Left renal pelvis (tissue), 4 donors: ENCODE measurements at regions not wholly inside any gene's neighbourhood (a gene's known extent, or its start where the extent isn't known, plus 50 kb on each side); places are given as distances from the start of the nearest gene placed in this dataset.
"Not testable (repeated sequence)": the region's sequence is repeated elsewhere in the genome, so short reads cannot be mapped to it uniquely, and the experiment has no call there.

Experiments
- DNase-seq, 4 donors: peaks; one replicate each; pipeline ENCODE4 v3.0.0-alpha.2; 2013; ENCODE audit warnings: low read depth in 4 of 4, low spot score in 3 of 4

DNA sequence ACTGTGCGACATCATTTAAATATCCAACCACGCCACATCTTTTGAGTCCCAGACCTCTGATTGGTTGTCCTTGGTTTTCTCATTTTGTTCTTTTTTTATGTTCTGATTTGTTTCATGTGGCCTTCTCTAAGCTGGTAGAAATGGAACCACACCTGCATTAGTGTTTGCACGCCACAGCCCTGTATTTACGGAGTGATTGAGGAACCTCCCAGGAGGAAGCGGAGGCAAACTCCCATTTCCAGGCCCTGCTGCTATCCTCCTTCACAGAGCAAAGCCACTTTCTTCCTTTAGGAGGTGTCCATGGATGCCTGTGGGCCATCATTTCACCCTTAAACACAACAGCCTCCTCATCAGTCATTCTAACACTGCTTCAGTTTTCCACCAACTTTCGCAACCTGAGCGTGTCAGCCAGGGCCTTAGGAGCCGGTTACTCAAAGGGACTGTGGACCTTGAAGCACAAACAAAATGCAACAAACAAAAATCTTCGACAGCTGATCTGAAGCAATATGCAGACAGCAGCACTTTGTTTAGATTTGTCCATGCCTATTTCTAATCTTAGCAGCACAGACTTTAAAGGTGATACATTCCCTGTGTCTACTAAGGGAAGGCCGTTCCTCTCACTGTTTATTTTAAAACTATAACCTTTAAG, 1258.1 kb upstream of the TMEM132C start:
- no peak for DNase-seq

DNA sequence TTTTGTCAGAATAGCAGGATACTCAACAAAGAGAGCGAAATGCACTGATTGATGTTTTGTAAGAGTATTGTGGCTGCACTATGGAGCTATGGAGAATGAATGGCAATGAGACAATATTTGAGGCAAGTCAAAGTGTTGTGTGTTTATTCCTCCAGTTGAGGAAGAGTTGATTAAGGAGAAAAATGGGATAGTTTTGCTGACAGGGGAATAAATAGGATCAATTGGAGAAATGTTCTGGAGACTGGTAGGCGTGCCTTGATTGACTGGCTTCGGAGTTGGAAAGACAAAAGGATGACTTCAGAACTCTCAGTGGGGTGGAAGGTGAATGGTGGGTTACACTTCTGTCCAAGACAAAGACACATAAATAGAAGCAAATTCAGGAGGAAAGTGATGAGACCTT, 1254.9 kb upstream of the TMEM132C start:
- DNase-seq: no peak

DNA sequence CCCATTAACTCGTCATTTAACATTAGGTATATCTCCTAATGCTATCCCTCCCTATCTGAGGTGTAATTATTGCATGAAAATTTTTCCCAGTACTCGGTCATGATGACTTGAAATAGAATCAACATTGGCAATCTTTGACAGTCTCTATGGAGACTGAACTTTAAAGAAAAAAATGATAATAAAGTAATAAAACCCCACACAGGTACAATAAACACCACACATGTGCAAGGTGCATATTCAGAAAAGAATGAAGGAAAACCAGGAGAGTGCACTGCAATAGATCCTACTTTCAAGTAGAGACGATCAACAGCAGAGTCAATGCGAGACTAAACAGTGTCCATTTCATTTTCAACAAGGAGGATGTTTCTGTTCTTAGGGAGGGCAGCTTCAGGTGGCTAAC, 1253.8 kb upstream of the TMEM132C start:
- no peak for DNase-seq

DNA sequence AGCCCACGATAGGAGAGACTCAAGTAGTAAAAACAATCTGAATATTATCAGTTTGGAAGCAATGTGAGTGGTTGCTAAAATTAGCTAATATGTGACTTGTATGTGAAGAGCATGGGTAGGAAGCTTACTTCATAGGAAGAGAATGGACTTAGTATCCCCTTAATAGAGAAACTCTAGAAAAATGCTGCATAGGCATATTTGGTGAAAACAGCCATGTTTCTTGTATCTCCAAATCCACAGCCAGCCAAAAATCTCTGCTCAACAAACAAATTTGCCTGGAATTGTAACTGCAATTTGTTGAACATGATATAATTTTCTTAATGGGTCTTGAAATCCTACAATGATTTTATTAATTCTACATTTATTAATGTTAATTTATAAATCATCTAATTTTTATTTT, 1252.9 kb upstream of the TMEM132C start:
- DNase-seq: no peak

DNA sequence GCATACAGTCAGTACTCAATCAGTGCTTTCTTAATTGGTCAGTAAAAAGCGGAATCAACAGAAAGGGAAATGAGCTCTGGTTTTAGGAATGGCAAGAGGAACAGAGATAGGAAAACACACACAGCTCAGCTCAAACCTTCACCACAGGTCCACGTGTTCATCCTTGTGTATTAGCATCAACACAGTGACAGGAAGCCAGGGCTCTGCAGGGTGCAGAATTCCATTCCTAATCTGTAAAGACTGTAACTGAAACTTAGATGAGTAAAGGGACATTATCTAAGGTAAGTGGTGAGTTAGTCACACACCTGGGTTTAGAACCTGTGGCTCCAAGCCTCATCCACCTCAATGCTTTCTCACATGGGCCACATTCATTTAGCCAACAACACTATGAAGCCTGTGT, 1242.2 kb upstream of the TMEM132C start:
- DNase-seq: no peak

DNA sequence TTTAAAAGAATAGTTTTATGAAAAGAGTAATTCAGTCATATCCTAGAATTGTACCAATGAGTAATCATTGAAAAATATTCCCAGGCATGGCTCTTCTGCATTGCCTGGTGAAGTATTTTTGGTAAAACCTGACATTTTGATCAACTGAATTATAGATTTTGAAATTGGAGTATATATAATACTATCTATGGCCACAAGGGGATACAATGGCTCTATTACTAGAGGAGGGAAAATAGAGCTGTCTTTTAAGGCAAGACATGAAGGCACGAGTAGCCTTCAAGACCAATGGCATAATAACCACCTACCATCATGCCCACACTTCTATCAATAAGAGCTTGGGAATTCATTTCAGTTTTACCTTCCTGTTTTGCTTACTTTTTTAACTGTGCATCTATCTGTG, 1241.4 kb upstream of the TMEM132C start:
- DNase-seq: no peak

DNA sequence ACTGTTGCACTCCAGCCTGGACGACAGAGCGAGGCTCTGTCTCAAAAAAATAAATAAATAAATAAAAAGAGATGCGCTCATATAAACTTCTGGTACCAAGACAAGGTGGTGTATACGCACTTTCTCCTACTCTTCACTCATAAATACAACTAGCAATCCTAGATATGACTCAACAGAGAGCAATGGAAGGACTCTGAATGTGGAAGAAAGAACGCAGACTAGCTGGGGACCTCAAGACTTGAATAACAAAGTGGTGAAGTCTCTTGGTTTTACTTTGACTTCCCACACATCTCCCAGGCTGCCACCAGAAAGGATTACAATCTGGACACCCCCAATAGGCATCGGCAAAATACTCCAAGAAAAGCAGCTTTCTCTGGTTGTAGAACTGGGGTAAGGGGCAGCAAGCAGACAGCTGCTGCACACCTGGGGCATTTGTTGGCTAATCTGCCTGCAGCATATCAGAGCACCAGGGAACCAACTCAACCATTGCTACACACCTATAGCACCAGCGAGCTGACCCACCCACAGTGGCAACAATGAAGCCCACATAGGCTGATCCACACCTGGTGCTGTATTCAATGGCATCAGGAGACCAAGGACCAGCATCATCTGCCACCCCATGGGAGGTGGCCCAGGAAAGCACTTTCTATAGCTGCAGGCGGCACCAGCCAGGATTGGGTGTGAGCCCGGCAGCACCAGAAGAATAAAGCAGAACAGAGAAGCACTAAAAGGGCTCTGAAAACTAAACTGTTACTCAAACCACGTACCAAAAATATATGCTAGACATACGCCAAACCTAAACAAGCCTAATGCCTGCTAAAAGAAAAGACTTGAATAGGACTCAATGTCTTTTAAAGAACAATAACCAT, 1231.7 kb upstream of the TMEM132C start:
- DNase-seq: no peak

DNA sequence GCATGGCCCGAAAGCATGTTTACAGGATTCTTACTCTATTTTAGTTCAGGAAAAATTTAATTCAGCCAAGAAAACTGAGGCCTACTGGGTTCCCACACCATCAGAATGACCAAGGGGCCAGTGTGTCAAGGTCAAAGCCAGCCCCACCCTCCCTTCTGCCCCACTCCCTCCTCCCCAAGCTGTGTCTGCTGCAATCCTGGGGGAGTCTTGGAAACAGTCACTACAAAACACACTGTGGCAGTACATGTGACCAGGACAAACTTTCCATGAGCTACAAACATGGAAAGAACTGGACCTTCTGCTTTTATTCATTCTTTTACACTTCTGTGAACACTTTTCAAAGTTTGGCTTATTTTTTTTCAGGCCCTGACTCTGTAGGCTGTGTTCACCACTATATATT, 1228.8 kb upstream of the TMEM132C start:
- DNase-seq: no peak

DNA sequence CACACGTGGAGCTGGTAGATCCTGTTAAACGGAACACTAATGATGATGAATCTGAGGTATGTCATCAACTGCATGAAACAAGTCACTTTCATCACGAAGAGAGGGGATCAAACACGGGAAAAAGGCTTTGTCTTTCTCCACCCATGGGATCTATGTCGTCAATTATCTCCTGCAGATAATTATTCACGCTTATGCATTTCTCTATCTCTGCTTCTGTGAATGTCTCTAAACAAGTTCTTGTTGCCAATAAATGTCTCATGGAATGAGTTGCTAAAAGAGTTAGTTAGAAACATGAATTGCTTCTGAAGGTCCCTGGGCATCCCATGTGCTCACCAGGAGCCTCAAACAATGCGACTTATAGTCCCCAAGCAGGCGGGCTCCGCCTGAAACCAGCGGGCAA, 1228.2 kb upstream of the TMEM132C start:
- DNase-seq: no peak

DNA sequence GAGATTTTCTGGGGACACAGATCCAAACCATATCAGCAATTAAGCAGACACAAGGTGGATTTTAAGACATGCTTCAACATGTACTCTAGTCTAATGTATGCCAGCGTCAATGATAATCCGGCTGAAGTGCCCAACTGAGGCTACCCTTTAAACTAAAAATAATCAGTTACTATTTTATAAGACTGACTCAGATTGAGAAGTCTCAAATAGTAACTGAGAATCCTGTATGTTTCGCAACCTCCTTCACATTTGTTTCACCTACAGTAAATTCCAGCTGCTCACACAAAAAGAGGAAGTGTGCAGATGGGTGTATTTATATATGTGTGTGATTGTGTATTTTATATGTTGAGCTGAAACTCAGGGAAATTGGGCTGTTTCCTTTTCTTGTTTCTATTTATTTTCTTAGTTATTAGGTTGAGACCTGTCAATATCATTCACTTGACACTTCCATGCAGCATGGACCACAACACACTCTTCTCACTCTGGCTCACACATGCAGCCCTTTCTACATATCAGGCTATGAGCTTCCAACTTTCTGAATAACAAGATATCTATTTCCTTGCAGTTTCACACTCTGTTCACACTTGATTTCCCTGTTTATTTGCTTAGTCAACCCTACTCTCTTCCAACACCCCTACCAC, 1224.9 kb upstream of the TMEM132C start:
- DNase-seq: no peak

DNA sequence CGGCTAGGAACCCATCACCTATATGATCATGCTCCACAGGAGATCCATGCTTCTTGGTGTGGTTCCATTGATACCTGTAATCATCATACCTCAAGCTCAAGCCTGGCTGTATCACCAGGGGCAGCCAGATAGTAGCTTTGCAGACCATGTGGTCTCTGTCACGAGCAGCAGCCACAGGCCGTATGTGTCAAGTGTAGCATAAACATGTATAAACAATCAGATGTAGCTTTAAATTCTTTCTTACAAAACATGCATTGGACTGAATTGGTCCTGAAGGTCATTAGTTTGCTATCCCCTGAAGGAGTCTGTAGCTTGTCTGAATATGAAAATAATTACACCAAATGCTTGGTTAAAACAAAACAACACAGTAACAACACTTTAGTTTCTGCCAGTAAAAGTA, 1223.2 kb upstream of the TMEM132C start:
- no peak for DNase-seq

DNA sequence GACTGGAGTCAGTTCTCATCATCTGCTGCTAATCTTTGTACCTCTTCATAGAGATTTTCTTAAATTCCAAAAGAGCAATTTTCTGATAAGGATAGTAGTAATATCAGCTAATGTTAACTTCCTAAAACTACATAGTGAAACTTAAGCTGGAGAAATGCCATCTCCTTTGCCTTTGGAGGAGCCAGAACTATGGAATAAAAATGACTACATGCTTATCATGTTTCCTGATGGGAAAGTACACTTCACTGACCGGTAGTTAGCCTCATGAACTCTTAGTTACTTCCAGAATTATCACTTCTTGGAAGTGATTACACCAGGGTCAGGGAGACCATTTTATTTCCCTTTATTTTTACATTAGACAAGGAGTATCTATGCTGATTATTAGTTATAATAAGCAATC, 1222.1 kb upstream of the TMEM132C start:
- DNase-seq: no peak

DNA sequence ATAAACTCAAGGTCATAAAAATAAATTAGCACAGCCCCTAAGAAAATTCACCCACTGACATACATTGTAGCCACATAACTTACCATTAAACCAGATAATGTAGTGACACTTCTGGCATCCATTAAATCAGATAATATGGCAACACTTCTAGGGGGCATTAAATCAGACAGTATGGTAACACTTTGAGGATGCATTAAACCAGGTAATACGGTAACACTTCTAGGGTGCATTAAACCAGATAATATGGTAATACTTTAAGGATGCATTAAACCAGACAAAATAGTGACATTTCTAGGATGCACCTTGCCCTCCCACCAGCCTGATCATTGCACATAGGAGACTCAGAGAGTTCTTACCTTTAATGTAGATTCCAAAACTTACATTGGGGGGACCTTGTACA, 1220.5 kb upstream of the TMEM132C start:
- no peak for DNase-seq

DNA sequence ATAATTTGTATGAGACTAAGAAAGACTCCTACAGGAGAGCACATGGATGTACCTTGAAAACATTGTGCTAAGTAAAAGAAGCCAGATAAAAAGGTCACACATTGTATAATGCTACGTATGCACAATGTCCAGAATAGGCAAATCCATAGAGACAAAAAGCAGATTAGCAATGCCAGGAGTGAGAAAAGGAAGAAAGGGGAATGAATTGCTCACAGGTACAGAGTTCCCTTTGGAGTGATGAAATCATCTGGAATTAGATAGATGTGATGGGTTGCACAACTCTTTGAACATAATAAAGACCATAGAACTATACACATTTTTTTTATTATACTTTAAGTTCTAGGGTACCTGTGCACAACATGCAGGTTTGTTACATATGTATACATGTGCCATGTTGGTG, 1218.9 kb upstream of the TMEM132C start:
- DNase-seq: no peak

DNA sequence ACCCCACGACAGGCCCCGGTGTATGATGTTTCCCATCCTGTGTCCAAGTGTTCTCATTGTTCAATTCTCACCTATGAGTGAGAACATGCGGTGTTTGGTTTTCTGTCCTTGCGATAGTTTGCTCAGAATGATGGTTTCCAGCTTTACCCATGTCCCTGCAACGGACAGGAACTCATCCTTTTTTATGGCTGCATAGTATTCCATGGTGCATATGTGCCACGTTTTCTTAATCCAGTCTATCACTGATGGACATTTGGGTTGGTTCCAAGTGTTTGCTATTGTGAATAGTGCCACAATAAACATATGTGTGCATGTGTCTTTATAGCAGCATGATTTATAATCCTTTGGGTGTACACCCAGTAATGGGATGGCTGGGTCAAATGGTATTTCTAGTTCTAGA, 1218.4 kb upstream of the TMEM132C start:
- DNase-seq: not testable (repeated sequence)

DNA sequence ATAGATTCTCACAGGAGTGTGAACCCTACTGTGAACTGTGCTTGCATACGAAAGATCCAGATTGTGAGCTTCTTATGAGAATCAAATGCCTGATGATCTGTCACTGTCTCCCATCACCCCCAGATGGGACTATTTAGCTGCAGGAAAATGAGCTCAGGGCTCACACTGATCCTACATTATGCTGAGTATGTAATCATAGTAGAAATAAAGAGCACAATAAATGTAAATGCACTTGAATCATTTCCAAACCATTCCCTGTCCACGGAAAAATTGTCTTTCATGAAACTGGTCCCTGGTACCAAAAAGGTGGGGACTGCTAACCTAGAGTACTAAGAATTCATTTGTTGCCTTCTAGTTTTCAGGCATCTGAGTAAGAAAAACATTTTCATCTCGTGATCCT, 1215.8 kb upstream of the TMEM132C start:
- DNase-seq: no peak

DNA sequence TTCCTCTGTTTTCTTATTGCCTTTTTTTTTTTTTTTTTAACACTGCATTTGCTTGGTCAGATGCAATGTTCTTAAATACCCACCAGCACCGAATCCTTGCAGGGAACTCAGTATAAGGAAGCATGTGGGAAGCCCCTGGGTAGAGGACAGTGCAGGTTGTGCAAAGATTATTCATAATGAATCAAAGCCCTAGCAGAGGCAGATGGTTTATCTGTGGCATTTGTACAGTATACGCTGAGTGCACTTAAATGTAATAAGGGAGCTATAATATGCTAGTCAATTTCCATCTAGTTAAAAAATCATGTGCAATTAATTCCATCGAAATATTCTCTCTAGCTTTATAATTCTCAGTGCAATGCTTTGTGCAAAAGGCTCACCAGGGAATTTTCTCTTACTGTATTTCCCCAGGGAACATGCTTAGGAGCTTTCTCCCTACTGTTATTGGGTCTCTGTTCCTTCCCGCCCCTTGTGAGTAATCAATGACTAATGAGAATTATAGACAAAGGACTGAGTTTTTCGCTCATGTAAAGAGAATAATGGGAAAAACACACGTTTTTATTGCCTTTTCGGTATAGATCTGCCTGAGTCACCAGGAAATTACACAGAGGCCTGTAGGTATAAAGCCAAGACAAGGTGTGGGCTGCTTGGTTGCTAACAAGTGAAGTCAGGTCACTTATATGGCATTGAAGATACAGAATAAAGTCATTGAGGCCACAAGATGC, 1214.3 kb upstream of the TMEM132C start:
- DNase-seq: no peak

DNA sequence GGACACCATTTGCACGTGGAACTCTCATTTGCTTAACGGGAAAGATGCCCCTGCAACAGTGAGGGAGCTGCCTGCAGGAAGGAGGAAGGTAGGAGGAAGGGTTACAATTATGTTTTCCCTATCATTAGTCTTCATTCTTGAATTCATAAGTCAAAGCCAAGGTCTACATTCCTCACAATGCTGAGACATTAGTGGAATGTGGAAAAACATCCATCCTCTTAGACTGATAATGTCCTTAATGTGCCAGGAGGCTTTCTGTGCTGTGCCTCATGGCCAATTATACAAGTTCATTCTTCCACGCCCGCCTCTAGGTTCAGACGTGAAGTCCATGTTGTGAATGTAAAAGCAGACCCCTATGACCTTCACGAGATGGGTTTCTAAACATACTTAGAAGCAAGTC, 1212.4 kb upstream of the TMEM132C start:
- DNase-seq: no peak

DNA sequence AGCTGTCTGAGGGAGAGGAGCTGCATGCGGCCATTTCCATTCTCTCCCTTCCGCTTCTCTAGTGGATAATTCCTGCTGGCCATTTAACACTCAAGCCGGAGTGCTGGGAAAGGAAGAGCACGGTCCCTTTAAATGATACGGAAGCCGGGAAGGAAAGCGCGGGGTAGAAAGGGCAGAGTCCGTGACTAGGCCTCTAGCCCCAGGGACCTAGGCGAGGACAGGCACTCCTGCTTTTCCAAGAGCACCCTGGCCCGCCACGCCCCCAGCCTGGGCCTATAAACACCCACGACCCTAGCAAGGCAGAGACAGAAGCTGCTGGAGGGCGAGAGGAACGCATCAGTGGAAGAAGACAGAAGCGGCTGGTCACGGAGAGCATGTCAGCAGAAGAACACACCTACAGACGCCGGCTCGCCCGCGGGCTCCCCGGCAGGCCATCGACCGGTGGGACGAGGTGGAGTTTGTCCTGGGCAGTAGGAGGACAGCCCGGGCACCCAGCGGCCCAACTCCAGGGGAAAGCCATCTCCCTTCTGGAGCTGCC, 1206.6 kb upstream of the TMEM132C start:
- DNase-seq: no peak

DNA sequence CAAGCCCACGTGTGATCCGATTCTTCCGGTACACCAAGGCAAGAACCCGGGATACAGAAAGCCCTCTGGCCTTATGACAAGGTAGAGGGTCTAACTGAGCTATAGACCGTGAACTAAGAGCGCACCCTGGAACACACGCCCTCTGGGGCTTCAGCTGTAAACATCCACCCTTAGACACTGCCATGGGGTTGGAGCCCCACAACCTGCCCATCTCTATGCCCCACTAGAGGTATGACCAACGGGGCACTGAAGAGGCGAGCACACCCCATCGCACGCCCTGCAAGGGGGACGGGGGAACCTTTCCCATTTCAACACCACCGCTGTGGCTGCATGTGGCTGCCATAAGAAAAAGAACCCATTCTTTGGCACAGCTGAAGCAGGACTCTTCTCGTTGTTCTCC, 1206.0 kb upstream of the TMEM132C start:
- DNase-seq: no peak
